Keratinocyte (primary cell): ENCODE measurements at regions not wholly inside any gene's neighbourhood (a gene's known extent, or its start where the extent isn't known, plus 50 kb on each side); places are given as distances from the start of the nearest gene placed in this dataset.

Experiments used
- EZH2 ChIP-seq: IDR thresholded peaks from one replicate; pipeline ENCODE4 v1.6.1; 2012; ENCODE audit warnings: inconsistent platforms, mild to moderate bottlenecking, low read length, moderate library complexity
- TF ChIP-seq, protein P1 (sequence below), 3 experiments: IDR thresholded peaks in 1 of 3; conservative IDR thresholded peaks in 1 of 3; optimal IDR thresholded peaks in 1 of 3; 2 replicates in 2 of 3; 3 replicates in 1 of 3; pipeline versions ENCODE3 to v1.5.1; 2011; ENCODE audit warnings: low read length in 3 of 3, mild to moderate bottlenecking in 3 of 3, moderate library complexity in 2 of 3, control low read depth in 1 of 3, inconsistent platforms in 1 of 3; ENCODE audit not compliant: insufficient read depth in 2 of 3; ENCODE audit errors: extremely low read depth in 1 of 3

DNA sequence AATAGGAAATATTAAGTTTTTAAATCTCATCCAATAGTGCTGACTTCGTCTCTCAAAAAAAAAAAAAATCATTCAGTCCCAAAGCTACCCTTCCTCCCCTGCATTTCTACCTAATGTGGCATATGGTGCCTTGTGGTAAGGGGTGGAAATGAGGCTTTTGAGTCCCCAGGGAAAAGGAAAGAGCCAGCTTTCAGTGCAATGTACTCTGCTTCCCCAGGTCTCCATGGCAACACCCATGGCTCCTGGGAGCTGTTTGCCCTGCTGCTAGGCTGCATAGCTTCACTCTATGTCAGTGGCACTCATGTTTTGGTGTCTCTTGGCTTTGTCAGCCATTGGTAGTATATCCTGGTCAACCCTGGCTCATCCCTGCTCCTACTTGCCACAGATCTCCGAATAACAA, 175.9 kb downstream of the SLC39A8 start:
- TF ChIP-seq, protein P1, sequence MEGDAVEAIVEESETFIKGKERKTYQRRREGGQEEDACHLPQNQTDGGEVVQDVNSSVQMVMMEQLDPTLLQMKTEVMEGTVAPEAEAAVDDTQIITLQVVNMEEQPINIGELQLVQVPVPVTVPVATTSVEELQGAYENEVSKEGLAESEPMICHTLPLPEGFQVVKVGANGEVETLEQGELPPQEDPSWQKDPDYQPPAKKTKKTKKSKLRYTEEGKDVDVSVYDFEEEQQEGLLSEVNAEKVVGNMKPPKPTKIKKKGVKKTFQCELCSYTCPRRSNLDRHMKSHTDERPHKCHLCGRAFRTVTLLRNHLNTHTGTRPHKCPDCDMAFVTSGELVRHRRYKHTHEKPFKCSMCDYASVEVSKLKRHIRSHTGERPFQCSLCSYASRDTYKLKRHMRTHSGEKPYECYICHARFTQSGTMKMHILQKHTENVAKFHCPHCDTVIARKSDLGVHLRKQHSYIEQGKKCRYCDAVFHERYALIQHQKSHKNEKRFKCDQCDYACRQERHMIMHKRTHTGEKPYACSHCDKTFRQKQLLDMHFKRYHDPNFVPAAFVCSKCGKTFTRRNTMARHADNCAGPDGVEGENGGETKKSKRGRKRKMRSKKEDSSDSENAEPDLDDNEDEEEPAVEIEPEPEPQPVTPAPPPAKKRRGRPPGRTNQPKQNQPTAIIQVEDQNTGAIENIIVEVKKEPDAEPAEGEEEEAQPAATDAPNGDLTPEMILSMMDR (optimal IDR thresholded peaks at IDR 0.05 in 1 of 3, IDR thresholded peaks at IDR 0.05 in 1 of 3, conservative IDR thresholded peaks at IDR 0.05 in 1 of 3; ENCODE audit: extremely low read depth in 1 of 3, insufficient read depth in 2 of 3, low read length in 3 of 3), result no peak
- no peak for TF ChIP-seq EZH2
